MCF 10A (cell line): ENCODE measurements at regions not wholly inside any gene's neighbourhood (a gene's known extent, or its start where the extent isn't known, plus 50 kb on each side); places are given as distances from the start of the nearest gene placed in this dataset.

Experiments
- BruUV-seq: library from RNA; stranded (reverse); fragments of 400-500 nt; replicated peaks from 2 replicates; lab custom pipeline; 2021; lab: Mats Ljungman, UMichigan
- CTCF ChIA-PET: fragments of 300-600 bp; sonication (Branson Sonifier 250); formaldehyde crosslinking; extraction: SDS; loops from one replicate; lab custom pipeline; 2021; ENCODE audit warnings: antibody characterized with exemption, inconsistent platforms; lab: Yijun Ruan, JAX
- POLR2A ChIA-PET: fragments of 300-600, 350-650 bp; sonication (Branson Sonifier 250); formaldehyde crosslinking; extraction: SDS; loops from one replicate; lab custom pipeline; 2020; ENCODE audit warnings: antibody characterized with exemption, inconsistent platforms; lab: Yijun Ruan, JAX
- DNase-seq: peaks from one replicate; pipeline ENCODE4 v3.0.0-alpha.2; 2018; ENCODE audit not compliant: unreplicated experiment
- H3K27ac Mint-ChIP-seq: one replicate; pipeline ENCODE4 v1.8.0; 2022; ENCODE audit warnings: mild to moderate bottlenecking, low read depth, mixed read lengths; ENCODE audit not compliant: unreplicated experiment
- H3K27me3 Mint-ChIP-seq: one replicate; pipeline ENCODE4 v1.8.0; 2022; ENCODE audit warnings: mixed read lengths; ENCODE audit not compliant: insufficient read depth, unreplicated experiment
- H3K36me3 Mint-ChIP-seq: one replicate; pipeline ENCODE4 v1.8.0; 2022; ENCODE audit warnings: mild to moderate bottlenecking, moderate library complexity, mixed read lengths; ENCODE audit not compliant: insufficient read depth, unreplicated experiment
- H3K4me1 Mint-ChIP-seq: one replicate; pipeline ENCODE4 v1.8.0; 2022; ENCODE audit warnings: mixed read lengths; ENCODE audit not compliant: insufficient read depth, unreplicated experiment
- H3K4me3 Mint-ChIP-seq: one replicate; pipeline ENCODE4 v1.8.0; 2022; ENCODE audit warnings: mild to moderate bottlenecking, moderate library complexity, mixed read lengths; ENCODE audit not compliant: unreplicated experiment
- H3K9me3 Mint-ChIP-seq: one replicate; pipeline ENCODE4 v1.8.0; 2022; ENCODE audit warnings: mixed read lengths; ENCODE audit not compliant: unreplicated experiment
- intact Hi-C: fragments of 100-400 bp; cut with micrococcal nuclease; formaldehyde crosslinking; loops from 2 replicates; pipeline ENCODE4 v1.14.1; 2022
- TF ChIP-seq, protein P1 (sequence below): fragments of 200-600 bp; IDR thresholded peaks from one replicate; pipeline ENCODE4 v1.8.0; 2022; ENCODE audit warnings: antibody characterized with exemption, mild to moderate bottlenecking; ENCODE audit not compliant: unreplicated experiment

DNA sequence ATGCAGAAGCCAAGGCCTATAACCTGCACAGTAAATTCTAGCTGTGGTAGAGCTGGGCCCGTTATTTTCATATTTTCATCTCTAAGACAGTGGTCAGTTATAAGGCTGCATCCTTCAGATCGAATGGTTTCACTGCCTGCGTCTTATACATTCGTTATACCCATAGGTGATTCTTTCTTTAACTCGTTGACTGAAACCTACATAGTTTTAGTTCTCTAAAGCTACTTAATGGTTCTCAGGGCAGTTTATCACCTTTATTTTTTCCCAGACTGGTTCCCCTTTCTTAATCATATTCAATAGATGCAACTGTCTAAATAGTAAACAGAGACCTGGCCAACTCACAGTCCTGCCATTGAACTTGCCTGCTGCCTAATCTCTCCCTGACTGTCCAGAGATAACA is 615.3 kb upstream of the SLITRK1 start:
- DNase-seq = no peak
- BruUV-seq = no TSS peak
- no peaks in the 10 kb centered on the region for H3K36me3 Mint-ChIP-seq
- H3K4me1 Mint-ChIP-seq = no peaks in the 10 kb centered on the region
- H3K4me3 Mint-ChIP-seq = no peak overlapping the region
- POLR2A ChIA-PET = no interaction called here
- TF ChIP-seq, protein P1, sequence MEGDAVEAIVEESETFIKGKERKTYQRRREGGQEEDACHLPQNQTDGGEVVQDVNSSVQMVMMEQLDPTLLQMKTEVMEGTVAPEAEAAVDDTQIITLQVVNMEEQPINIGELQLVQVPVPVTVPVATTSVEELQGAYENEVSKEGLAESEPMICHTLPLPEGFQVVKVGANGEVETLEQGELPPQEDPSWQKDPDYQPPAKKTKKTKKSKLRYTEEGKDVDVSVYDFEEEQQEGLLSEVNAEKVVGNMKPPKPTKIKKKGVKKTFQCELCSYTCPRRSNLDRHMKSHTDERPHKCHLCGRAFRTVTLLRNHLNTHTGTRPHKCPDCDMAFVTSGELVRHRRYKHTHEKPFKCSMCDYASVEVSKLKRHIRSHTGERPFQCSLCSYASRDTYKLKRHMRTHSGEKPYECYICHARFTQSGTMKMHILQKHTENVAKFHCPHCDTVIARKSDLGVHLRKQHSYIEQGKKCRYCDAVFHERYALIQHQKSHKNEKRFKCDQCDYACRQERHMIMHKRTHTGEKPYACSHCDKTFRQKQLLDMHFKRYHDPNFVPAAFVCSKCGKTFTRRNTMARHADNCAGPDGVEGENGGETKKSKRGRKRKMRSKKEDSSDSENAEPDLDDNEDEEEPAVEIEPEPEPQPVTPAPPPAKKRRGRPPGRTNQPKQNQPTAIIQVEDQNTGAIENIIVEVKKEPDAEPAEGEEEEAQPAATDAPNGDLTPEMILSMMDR = no peak
- H3K27ac Mint-ChIP-seq = no peak overlapping the region
- no peaks in the 10 kb centered on the region for H3K9me3 Mint-ChIP-seq
- CTCF ChIA-PET = no interaction called here
- intact Hi-C loops = no loop called here
- H3K27me3 Mint-ChIP-seq = no peaks in the 10 kb centered on the region

DNA sequence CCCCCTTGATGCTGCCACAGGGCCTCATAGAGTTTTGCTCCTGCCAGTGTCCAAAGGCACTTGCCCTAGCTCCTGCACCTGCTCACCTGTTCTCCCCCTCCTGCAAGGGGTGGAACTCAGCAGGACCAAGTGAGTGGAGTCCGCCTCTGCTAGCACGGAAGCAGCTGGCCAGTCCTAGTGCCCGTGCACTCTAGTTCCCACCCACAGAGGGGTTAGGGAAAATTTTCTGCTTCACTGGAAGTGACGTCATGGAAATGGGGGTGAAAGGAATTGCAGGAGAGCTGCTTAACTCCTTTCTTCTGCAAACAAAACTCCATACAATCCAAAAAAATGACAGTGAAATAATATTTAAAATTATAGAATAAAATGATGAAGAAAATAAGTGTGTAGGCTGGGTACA is 609.7 kb upstream of the SLITRK1 start:
- TF ChIP-seq, protein P1 = no peak
- H3K27me3 Mint-ChIP-seq = no peaks in the 10 kb centered on the region
- POLR2A ChIA-PET = no interaction called here
- CTCF ChIA-PET = no interaction called here
- no peak overlapping the region for H3K27ac Mint-ChIP-seq
- H3K9me3 Mint-ChIP-seq = no peaks in the 10 kb centered on the region
- H3K36me3 Mint-ChIP-seq = no peaks in the 10 kb centered on the region
- DNase-seq = no peak
- H3K4me3 Mint-ChIP-seq = no peak overlapping the region
- no peaks in the 10 kb centered on the region for H3K4me1 Mint-ChIP-seq
- no TSS peak for BruUV-seq
- intact Hi-C loops = no loop called here

DNA sequence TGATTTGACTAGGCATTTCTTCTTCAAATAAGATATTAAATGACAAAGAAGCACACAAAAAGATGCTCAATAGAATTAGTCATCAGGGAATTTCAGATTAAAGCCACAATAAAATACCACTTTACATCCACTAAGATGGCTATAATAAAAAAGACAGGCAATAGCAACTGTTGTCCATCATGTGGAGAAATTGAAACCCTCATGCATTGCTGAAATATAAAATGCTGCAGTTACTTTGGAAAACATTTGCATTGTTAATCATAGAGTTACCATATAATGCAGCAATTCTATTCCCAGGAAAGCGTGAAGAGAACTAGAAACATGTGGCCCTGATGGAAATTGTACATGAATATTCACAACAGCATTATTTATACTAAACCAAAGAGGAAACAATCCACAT is 605.5 kb upstream of the SLITRK1 start:
- CTCF ChIA-PET = no interaction called here
- TF ChIP-seq, protein P1 = no peak
- POLR2A ChIA-PET = no interaction called here
- Mint-ChIP-seq H3K27ac (no peak overlapping the region), H3K4me3 (no peak overlapping the region), H3K27me3 (no peaks in the 10 kb centered on the region), H3K36me3 (no peaks in the 10 kb centered on the region), H3K9me3 (no peaks in the 10 kb centered on the region), H3K4me1 (no peaks in the 10 kb centered on the region)
- intact Hi-C loops = no loop called here
- no peak for DNase-seq
- no TSS peak for BruUV-seq

DNA sequence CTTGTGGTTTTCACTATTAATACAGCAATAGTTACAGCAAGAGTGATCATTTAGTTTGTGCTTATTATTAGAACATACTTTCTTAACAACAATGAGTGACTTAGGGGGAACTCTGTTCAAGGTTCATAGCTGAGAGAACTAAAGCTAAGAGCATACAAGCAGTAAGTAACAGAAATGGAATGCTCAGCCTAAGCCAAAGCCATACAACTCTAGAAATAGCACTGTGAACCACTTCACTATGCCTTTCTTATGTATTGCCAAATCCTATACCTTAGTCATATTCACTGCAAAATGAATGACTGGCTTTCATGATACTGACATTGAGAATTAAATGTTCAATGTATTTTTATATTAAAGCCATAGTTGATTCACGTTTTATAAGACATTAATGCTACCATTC is 599.7 kb upstream of the SLITRK1 start:
- peak; percentile 32 for DNase-seq
- BruUV-seq = no TSS peak
- TF ChIP-seq, protein P1 = no peak
- intact Hi-C loops = no loop called here
- Mint-ChIP-seq H3K9me3 (no peaks in the 10 kb centered on the region), H3K27ac (no peak overlapping the region), H3K4me1 (peaks cover 15% of the 10 kb centered on the region), H3K4me3 (no peak overlapping the region), H3K27me3 (no peaks in the 10 kb centered on the region), H3K36me3 (no peaks in the 10 kb centered on the region)
- ChIA-PET CTCF (no interaction called here), POLR2A (no interaction called here)
